WERI-Rb-1 (cell line): ENCODE measurements at regions not wholly inside any gene's neighbourhood (a gene's known extent, or its start where the extent isn't known, plus 50 kb on each side); places are given as distances from the start of the nearest gene placed in this dataset.

Experiments used
- DNase-seq: peaks from one replicate; pipeline ENCODE4 v3.0.0-alpha.2; 2020
- H3K27ac ChIP-seq: fragments of 250-450 bp; sonication (Bioruptor Pico); 2 replicates; pipeline ENCODE4 v1.5.1; 2020; ENCODE audit warnings: mild to moderate bottlenecking, moderate library complexity
- H3K27me3 ChIP-seq: fragments of 250-450 bp; sonication (Bioruptor Pico); 2 replicates; pipeline ENCODE4 v1.5.1; 2021; ENCODE audit warnings: mild to moderate bottlenecking, low read depth, moderate library complexity; ENCODE audit not compliant: insufficient read depth, severe bottlenecking
- H3K36me3 ChIP-seq: fragments of 250-450 bp; sonication (Bioruptor Pico); 2 replicates; pipeline ENCODE4 v1.5.1; 2020; ENCODE audit warnings: mild to moderate bottlenecking, moderate library complexity
- H3K4me3 ChIP-seq: 2 replicates; pipeline ENCODE4 v1.5.1; 2011; ENCODE audit warnings: low read depth, mild to moderate bottlenecking, control low read depth, low read length
- H3K9me3 ChIP-seq: fragments of 250-450 bp; sonication (Bioruptor Pico); 2 replicates; pipeline ENCODE4 v1.5.1; 2021; ENCODE audit warnings: mild to moderate bottlenecking, moderate library complexity; ENCODE audit not compliant: severe bottlenecking
- CTCF ChIP-seq: IDR thresholded peaks from 2 replicates; pipeline ENCODE4 v1.5.1; 2011; ENCODE audit warnings: low read depth, mild to moderate bottlenecking, control low read depth, inconsistent platforms, low read length

GRCh38 chr3:168815946-168816345 is 720.2 kb upstream of the GOLIM4 start:
- H3K36me3 ChIP-seq, result no peaks in the 10 kb centered on the region
- H3K27me3 ChIP-seq, result no peaks in the 10 kb centered on the region
- no peaks in the 10 kb centered on the region for H3K9me3 ChIP-seq
- no peak for DNase-seq
- no peak overlapping the region for H3K4me3 ChIP-seq
- TF ChIP-seq CTCF, result no peak
- H3K27ac ChIP-seq, result no peak overlapping the region

- Histone ChIP-seq H3K27me3 (no peaks in the 10 kb centered on the region), H3K9me3 (no peaks in the 10 kb centered on the region), H3K4me3 (no peak overlapping the region), H3K36me3 (no peaks in the 10 kb centered on the region), H3K27ac (no peak overlapping the region)
- TF ChIP-seq CTCF, result no peak
- DNase-seq, result no peak
Observed at GRCh38 chr3:168813225-168813802, 717.6 kb upstream of the GOLIM4 start.

GRCh38 chr3:168812234-168812633 is 716.5 kb upstream of the GOLIM4 start:
- H3K27ac ChIP-seq, result no peak overlapping the region
- H3K9me3 ChIP-seq, result no peaks in the 10 kb centered on the region
- TF ChIP-seq CTCF, result no peak
- no peak for DNase-seq
- no peaks in the 10 kb centered on the region for H3K27me3 ChIP-seq
- H3K4me3 ChIP-seq, result no peak overlapping the region
- H3K36me3 ChIP-seq, result no peaks in the 10 kb centered on the region

GRCh38 chr3:168808596-168808995 is 712.9 kb upstream of the GOLIM4 start:
- no peaks in the 10 kb centered on the region for H3K27me3 ChIP-seq
- H3K27ac ChIP-seq, result no peak overlapping the region
- H3K9me3 ChIP-seq, result no peaks in the 10 kb centered on the region
- H3K36me3 ChIP-seq, result no peaks in the 10 kb centered on the region
- no peak for DNase-seq
- H3K4me3 ChIP-seq, result no peak overlapping the region
- no peak for TF ChIP-seq CTCF

- H3K4me3 ChIP-seq, result no peak overlapping the region
- no peaks in the 10 kb centered on the region for H3K27me3 ChIP-seq
- H3K36me3 ChIP-seq, result no peaks in the 10 kb centered on the region
- TF ChIP-seq CTCF, result no peak
- H3K9me3 ChIP-seq, result no peaks in the 10 kb centered on the region
- H3K27ac ChIP-seq, result no peak overlapping the region
- no peak for DNase-seq
Observed at GRCh38 chr3:168807448-168807847, 711.7 kb upstream of the GOLIM4 start.

GRCh38 chr3:168806871-168807270 is 711.1 kb upstream of the GOLIM4 start:
- Histone ChIP-seq H3K4me3 (no peak overlapping the region), H3K27me3 (no peaks in the 10 kb centered on the region), H3K9me3 (no peaks in the 10 kb centered on the region), H3K27ac (no peak overlapping the region), H3K36me3 (no peaks in the 10 kb centered on the region)
- no peak for DNase-seq
- no peak for TF ChIP-seq CTCF
